Astrocyte of the spinal cord (primary cell): ENCODE measurements at regions not wholly inside any gene's neighbourhood (a gene's known extent, or its start where the extent isn't known, plus 50 kb on each side); places are given as distances from the start of the nearest gene placed in this dataset.

ENCODE experiments used
- DNase-seq: peaks from one replicate; pipeline ENCODE4 v3.0.0; 2011; ENCODE audit warnings: low read depth, low spot score
- H3K4me3 ChIP-seq: 2 replicates; pipeline ENCODE4 v1.5.1; 2011; ENCODE audit warnings: low read depth, mild to moderate bottlenecking, low read length, moderate library complexity
- in situ Hi-C: cut with HindIII; loops from 2 replicates; pipeline ENCODE4 v1.10.0; 2017; ENCODE audit warnings: low sequenced_read_pairs
- TF ChIP-seq, protein P1 (sequence below): IDR thresholded peaks from 2 replicates; pipeline ENCODE4 v1.5.1; 2012; ENCODE audit warnings: low read depth, mild to moderate bottlenecking, low read length, inconsistent platforms

GRCh38 chr3:41118461-41119390 lies 80.6 kb upstream of the CTNNB1 start:
- H3K4me3 ChIP-seq, result no peak overlapping the region
- TF ChIP-seq, protein P1, sequence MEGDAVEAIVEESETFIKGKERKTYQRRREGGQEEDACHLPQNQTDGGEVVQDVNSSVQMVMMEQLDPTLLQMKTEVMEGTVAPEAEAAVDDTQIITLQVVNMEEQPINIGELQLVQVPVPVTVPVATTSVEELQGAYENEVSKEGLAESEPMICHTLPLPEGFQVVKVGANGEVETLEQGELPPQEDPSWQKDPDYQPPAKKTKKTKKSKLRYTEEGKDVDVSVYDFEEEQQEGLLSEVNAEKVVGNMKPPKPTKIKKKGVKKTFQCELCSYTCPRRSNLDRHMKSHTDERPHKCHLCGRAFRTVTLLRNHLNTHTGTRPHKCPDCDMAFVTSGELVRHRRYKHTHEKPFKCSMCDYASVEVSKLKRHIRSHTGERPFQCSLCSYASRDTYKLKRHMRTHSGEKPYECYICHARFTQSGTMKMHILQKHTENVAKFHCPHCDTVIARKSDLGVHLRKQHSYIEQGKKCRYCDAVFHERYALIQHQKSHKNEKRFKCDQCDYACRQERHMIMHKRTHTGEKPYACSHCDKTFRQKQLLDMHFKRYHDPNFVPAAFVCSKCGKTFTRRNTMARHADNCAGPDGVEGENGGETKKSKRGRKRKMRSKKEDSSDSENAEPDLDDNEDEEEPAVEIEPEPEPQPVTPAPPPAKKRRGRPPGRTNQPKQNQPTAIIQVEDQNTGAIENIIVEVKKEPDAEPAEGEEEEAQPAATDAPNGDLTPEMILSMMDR, result no peak
- DNase-seq, result no peak
- in situ Hi-C loops, result no loop called here

DNA sequence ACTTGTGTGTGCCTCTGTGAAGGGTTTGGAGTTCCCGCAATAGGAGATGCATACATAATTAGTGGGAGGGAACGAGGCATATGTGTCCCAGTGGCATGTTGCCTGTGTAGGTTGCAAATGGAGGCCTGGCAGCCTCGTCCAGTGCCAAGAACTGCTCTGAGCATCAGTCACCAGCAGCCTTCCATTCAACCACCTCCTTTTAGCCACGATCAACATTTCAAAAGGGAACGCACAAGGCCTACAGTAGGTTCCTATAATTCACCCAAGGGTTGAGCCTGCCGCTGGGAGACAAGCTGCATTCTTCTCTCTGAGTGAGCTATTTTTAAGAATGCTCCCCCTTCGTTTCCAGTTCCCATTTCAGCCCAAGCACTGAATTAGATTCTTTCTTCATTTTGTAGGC lies 78.8 kb upstream of the CTNNB1 start:
- in situ Hi-C loops, result no loop called here
- DNase-seq, result no peak
- TF ChIP-seq, protein P1, result no peak
- H3K4me3 ChIP-seq, result no peak overlapping the region

DNA sequence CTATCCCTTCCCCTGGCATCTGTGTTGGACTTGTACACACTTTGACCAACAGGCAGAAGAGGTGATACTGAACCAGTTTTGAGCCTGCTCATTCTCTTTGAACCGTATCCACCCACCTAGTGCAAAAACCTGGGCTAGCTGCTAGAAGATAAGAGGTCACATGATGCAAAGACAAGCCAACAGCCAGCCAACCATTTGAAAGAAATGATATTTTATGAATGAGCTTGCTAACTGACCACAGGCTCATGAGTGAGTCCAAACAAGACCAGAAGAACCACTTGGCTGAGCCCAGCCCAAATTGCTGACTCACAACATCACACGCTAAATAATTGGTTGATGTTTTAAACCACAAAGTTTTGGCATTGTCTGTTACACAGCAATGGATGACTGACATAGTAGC lies 74.0 kb upstream of the CTNNB1 start:
- in situ Hi-C loops, result no loop called here
- no peak for DNase-seq
- TF ChIP-seq, protein P1, result no peak
- H3K4me3 ChIP-seq, result no peak overlapping the region

GRCh38 chr3:41126472-41126871 lies 72.8 kb upstream of the CTNNB1 start:
- no peak for DNase-seq
- in situ Hi-C loops, result no loop called here
- no peak overlapping the region for H3K4me3 ChIP-seq
- TF ChIP-seq, protein P1, result no peak

- in situ Hi-C loops, result no loop called here
- TF ChIP-seq, protein P1, result no peak
- DNase-seq, result no peak
- no peak overlapping the region for H3K4me3 ChIP-seq
Observed at GRCh38 chr3:41126961-41127360, 72.3 kb upstream of the CTNNB1 start.

GRCh38 chr3:41127414-41127813 lies 71.9 kb upstream of the CTNNB1 start:
- no peak for DNase-seq
- in situ Hi-C loops, result no loop called here
- TF ChIP-seq, protein P1, result no peak
- H3K4me3 ChIP-seq, result no peak overlapping the region
